WTC11 (cell line): ENCODE measurements at regions not wholly inside any gene's neighbourhood (a gene's known extent, or its start where the extent isn't known, plus 50 kb on each side); places are given as distances from the start of the nearest gene placed in this dataset.

Experiments used
- ATAC-seq: fragments of 200-7000 bp; cut with Tn5 transposase; 2 replicates; pipeline ENCODE4 v1.10.0; 2021; ENCODE audit warnings: mild to moderate bottlenecking, moderate library complexity
- CTCF ChIA-PET: fragments of 300-600 bp; sonication (Branson Sonifier 250); formaldehyde crosslinking; loops from one replicate; lab custom pipeline; 2021; ENCODE audit warnings: antibody characterized with exemption; lab: Charles Lee
- POLR2A ChIA-PET: fragments of 350-600 bp; sonication (Branson Sonifier 250); formaldehyde crosslinking; loops from one replicate; lab custom pipeline; 2021; ENCODE audit warnings: antibody characterized with exemption; lab: Charles Lee
- DNase-seq: peaks from one replicate; pipeline ENCODE4 v3.0.0; 2021; ENCODE audit warnings: low spot score
- H3K27ac Mint-ChIP-seq: 2 replicates; pipeline ENCODE4 v1.8.0; 2021; ENCODE audit warnings: mixed read lengths
- H3K27me3 Mint-ChIP-seq: 2 replicates; pipeline ENCODE4 v1.8.0; 2021; ENCODE audit warnings: low read depth, mild to moderate bottlenecking, moderate library complexity, mixed read lengths
- H3K36me3 Mint-ChIP-seq: 2 replicates; pipeline ENCODE4 v1.8.0; 2021; ENCODE audit warnings: mixed read lengths
- H3K4me1 Mint-ChIP-seq: 2 replicates; pipeline ENCODE4 v1.8.0; 2022; ENCODE audit warnings: mixed read lengths
- H3K4me3 Mint-ChIP-seq: 2 replicates; pipeline ENCODE4 v1.8.0; 2021; ENCODE audit warnings: mild to moderate bottlenecking, moderate library complexity, mixed read lengths
- H3K9me3 Mint-ChIP-seq: 2 replicates; pipeline ENCODE4 v1.8.0; 2021; ENCODE audit warnings: mixed read lengths
- CBFB ChIP-seq: sonication (generic); formaldehyde crosslinking; IDR thresholded peaks from 2 replicates; pipeline ENCODE4 v1.8.1; 2022; ENCODE audit warnings: mild to moderate bottlenecking, low read depth, missing genetic modification reagents
- ELF4 ChIP-seq: sonication (generic); formaldehyde crosslinking; IDR thresholded peaks from 2 replicates; pipeline ENCODE4 v1.8.1; 2022; ENCODE audit warnings: low read depth, mild to moderate bottlenecking, moderate library complexity, missing genetic modification reagents
- ESRRA ChIP-seq: sonication (generic); formaldehyde crosslinking; IDR thresholded peaks from 2 replicates; pipeline ENCODE4 v1.8.1; 2022; ENCODE audit warnings: mild to moderate bottlenecking, missing genetic modification reagents, borderline replicate concordance
- FOXJ3 ChIP-seq: sonication (generic); formaldehyde crosslinking; IDR thresholded peaks from 2 replicates; pipeline ENCODE4 v1.9.0; 2021; ENCODE audit warnings: missing genetic modification reagents, mild to moderate bottlenecking, borderline replicate concordance
- GTF2I ChIP-seq: fragments of 250-450 bp; sonication (Bioruptor Pico); conservative IDR thresholded peaks from 2 replicates; pipeline ENCODE4 v1.4.0; 2021; ENCODE audit warnings: mild to moderate bottlenecking
- NR3C1 ChIP-seq: sonication (generic); formaldehyde crosslinking; conservative IDR thresholded peaks from 2 replicates; pipeline ENCODE4 v1.8.1; 2023; ENCODE audit warnings: low read depth, mild to moderate bottlenecking, missing genetic modification reagents
- PREB ChIP-seq: sonication (generic); formaldehyde crosslinking; IDR thresholded peaks from 2 replicates; pipeline ENCODE4 v1.8.1; 2022; ENCODE audit warnings: mild to moderate bottlenecking, missing genetic modification reagents, moderate library complexity, borderline replicate concordance
- PRRX2 ChIP-seq: fragments of 250-450 bp; sonication (Bioruptor Pico); IDR thresholded peaks from 2 replicates; pipeline ENCODE4 v1.8.0; 2021; ENCODE audit warnings: mild to moderate bottlenecking
- SOX15 ChIP-seq: fragments of 250-450 bp; sonication (Bioruptor Pico); IDR thresholded peaks from 2 replicates; pipeline ENCODE4 v1.9.0; 2021; ENCODE audit warnings: mild to moderate bottlenecking
- TCF7 ChIP-seq: sonication (generic); formaldehyde crosslinking; IDR thresholded peaks from 2 replicates; pipeline ENCODE4 v1.8.0; 2022; ENCODE audit warnings: mild to moderate bottlenecking, low read depth, missing genetic modification reagents, moderate library complexity
- ZBTB43 ChIP-seq: sonication (generic); formaldehyde crosslinking; IDR thresholded peaks from 2 replicates; pipeline ENCODE4 v1.8.1; 2023; ENCODE audit warnings: mild to moderate bottlenecking, missing genetic modification reagents
- ZNF232 ChIP-seq: sonication (generic); formaldehyde crosslinking; IDR thresholded peaks from 2 replicates; pipeline ENCODE4 v1.8.0; 2022; ENCODE audit warnings: mild to moderate bottlenecking, missing genetic modification reagents
- TF ChIP-seq, protein P1 (sequence below): fragments of 250-450 bp; sonication (Bioruptor Pico); IDR thresholded peaks from 2 replicates; pipeline ENCODE4 v1.9.0; 2021; ENCODE audit warnings: mild to moderate bottlenecking, borderline replicate concordance
- TF ChIP-seq, protein P2 (sequence below): sonication (generic); formaldehyde crosslinking; IDR thresholded peaks from 2 replicates; pipeline ENCODE4 v1.8.0; 2022; ENCODE audit warnings: mild to moderate bottlenecking, missing genetic modification reagents
- TF ChIP-seq, protein P3 (sequence below): fragments of 250-450 bp; sonication (Bioruptor Pico); IDR thresholded peaks from 2 replicates; pipeline ENCODE4 v1.8.0; 2021; ENCODE audit warnings: mild to moderate bottlenecking
- TF ChIP-seq, protein P4 (sequence below): sonication (generic); formaldehyde crosslinking; IDR thresholded peaks from 2 replicates; pipeline ENCODE4 v1.8.1; 2023; ENCODE audit warnings: mild to moderate bottlenecking, missing genetic modification reagents, moderate library complexity

DNA sequence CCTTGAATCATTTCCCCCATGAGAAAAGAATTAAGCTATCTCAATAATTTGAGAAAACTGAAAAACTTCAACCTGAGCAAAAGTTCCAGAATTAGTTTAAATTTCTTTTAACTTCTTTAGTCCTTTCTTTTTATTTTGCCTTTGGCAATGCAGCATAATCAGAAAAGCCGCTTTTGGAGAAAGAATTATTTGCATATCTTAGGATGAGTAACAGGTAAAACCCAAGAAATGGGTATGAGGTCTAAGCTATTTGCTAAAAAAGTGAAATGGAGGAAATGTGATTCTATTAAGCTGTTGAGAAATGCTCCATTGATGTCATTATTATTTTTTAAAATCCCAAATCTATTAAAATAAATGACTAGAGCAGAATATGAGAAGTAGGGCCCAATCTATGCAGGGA, 1238.3 kb upstream of the GBE1 start (continued):
- no peak for TF ChIP-seq TCF7

- H3K4me3 Mint-ChIP-seq = no peak overlapping the region
- H3K27ac Mint-ChIP-seq = peak overlapping the region; percentile 14; the same call in 1 of the 2 replicates
- peaks cover 3% of the 10 kb centered on the region; the same call in 1 of the 2 replicates for H3K36me3 Mint-ChIP-seq
Observed at GRCh38 chr3:82978368-82978767, 1216.9 kb upstream of the GBE1 start.

GRCh38 chr3:82977871-82978270, 1216.4 kb upstream of the GBE1 start:
- Mint-ChIP-seq H3K36me3 (peaks cover 3% of the 10 kb centered on the region; the same call in 1 of the 2 replicates), H3K27me3 (no peaks in the 10 kb centered on the region), H3K4me3 (no peak overlapping the region), H3K9me3 (peaks cover 19% of the 10 kb centered on the region), H3K4me1 (peaks cover 23% of the 10 kb centered on the region), H3K27ac (no peak overlapping the region)
- DNase-seq = no peak
- CTCF ChIA-PET = interaction anchor here (0.5 kb wide), 1 partner anchor 1009 kb away, joined by 3 read pairs; no protein-coding TSS in a partner anchor
- POLR2A ChIA-PET = no interaction called here
- ATAC-seq = peak; percentile 93
- TF ChIP-seq CBFB (CRISPR knock-in tag) (no peak), ZBTB43 (CRISPR knock-in tag) (no peak), PREB (CRISPR knock-in tag) (no peak), SOX15 (CRISPR knock-in tag) (no peak)
- TF ChIP-seq, protein P1, sequence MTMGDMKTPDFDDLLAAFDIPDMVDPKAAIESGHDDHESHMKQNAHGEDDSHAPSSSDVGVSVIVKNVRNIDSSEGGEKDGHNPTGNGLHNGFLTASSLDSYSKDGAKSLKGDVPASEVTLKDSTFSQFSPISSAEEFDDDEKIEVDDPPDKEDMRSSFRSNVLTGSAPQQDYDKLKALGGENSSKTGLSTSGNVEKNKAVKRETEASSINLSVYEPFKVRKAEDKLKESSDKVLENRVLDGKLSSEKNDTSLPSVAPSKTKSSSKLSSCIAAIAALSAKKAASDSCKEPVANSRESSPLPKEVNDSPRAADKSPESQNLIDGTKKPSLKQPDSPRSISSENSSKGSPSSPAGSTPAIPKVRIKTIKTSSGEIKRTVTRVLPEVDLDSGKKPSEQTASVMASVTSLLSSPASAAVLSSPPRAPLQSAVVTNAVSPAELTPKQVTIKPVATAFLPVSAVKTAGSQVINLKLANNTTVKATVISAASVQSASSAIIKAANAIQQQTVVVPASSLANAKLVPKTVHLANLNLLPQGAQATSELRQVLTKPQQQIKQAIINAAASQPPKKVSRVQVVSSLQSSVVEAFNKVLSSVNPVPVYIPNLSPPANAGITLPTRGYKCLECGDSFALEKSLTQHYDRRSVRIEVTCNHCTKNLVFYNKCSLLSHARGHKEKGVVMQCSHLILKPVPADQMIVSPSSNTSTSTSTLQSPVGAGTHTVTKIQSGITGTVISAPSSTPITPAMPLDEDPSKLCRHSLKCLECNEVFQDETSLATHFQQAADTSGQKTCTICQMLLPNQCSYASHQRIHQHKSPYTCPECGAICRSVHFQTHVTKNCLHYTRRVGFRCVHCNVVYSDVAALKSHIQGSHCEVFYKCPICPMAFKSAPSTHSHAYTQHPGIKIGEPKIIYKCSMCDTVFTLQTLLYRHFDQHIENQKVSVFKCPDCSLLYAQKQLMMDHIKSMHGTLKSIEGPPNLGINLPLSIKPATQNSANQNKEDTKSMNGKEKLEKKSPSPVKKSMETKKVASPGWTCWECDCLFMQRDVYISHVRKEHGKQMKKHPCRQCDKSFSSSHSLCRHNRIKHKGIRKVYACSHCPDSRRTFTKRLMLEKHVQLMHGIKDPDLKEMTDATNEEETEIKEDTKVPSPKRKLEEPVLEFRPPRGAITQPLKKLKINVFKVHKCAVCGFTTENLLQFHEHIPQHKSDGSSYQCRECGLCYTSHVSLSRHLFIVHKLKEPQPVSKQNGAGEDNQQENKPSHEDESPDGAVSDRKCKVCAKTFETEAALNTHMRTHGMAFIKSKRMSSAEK (CRISPR knock-in tag) = no peak
- TF ChIP-seq, protein P2, sequence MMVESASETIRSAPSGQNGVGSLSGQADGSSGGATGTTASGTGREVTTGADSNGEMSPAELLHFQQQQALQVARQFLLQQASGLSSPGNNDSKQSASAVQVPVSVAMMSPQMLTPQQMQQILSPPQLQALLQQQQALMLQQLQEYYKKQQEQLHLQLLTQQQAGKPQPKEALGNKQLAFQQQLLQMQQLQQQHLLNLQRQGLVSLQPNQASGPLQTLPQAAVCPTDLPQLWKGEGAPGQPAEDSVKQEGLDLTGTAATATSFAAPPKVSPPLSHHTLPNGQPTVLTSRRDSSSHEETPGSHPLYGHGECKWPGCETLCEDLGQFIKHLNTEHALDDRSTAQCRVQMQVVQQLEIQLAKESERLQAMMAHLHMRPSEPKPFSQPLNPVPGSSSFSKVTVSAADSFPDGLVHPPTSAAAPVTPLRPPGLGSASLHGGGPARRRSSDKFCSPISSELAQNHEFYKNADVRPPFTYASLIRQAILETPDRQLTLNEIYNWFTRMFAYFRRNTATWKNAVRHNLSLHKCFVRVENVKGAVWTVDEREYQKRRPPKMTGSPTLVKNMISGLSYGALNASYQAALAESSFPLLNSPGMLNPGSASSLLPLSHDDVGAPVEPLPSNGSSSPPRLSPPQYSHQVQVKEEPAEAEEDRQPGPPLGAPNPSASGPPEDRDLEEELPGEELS (CRISPR knock-in tag) = no peak

More at GRCh38 chr3:82978368-82978767, 1216.9 kb upstream of the GBE1 start:
- Mint-ChIP-seq H3K9me3 (peaks cover 24% of the 10 kb centered on the region), H3K27me3 (no peaks in the 10 kb centered on the region), H3K4me1 (peaks cover 23% of the 10 kb centered on the region)
- DNase-seq = no peak
- ATAC-seq = no peak
- CTCF ChIA-PET = interaction anchor here (0.5 kb wide), 1 partner anchor 1009 kb away, joined by 3 read pairs; no protein-coding TSS in a partner anchor
- POLR2A ChIA-PET = no interaction called here
- TF ChIP-seq GTF2I (CRISPR knock-in tag) (no peak), ESRRA (CRISPR knock-in tag) (no peak), ELF4 (no peak), NR3C1 (CRISPR knock-in tag) (no peak), FOXJ3 (CRISPR knock-in tag) (no peak), ZNF232 (CRISPR knock-in tag) (no peak), PRRX2 (CRISPR knock-in tag) (no peak), CBFB (CRISPR knock-in tag) (no peak)
- TF ChIP-seq, protein P3, sequence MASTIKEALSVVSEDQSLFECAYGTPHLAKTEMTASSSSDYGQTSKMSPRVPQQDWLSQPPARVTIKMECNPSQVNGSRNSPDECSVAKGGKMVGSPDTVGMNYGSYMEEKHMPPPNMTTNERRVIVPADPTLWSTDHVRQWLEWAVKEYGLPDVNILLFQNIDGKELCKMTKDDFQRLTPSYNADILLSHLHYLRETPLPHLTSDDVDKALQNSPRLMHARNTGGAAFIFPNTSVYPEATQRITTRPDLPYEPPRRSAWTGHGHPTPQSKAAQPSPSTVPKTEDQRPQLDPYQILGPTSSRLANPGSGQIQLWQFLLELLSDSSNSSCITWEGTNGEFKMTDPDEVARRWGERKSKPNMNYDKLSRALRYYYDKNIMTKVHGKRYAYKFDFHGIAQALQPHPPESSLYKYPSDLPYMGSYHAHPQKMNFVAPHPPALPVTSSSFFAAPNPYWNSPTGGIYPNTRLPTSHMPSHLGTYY (CRISPR knock-in tag) = no peak
- TF ChIP-seq, protein P1 (CRISPR knock-in tag) = no peak
- TF ChIP-seq, protein P4, sequence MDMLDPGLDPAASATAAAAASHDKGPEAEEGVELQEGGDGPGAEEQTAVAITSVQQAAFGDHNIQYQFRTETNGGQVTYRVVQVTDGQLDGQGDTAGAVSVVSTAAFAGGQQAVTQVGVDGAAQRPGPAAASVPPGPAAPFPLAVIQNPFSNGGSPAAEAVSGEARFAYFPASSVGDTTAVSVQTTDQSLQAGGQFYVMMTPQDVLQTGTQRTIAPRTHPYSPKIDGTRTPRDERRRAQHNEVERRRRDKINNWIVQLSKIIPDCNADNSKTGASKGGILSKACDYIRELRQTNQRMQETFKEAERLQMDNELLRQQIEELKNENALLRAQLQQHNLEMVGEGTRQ (CRISPR knock-in tag) = no peak
